ENCODE measurements at regions not wholly inside any gene's neighbourhood (a gene's known extent, or its start where the extent isn't known, plus 50 kb on each side); places are given as distances from the start of the nearest gene placed in this dataset.

- Histone ChIP-seq H3K27ac (peak overlapping the region in 1 of 4 donors; percentile 38), H3K4me1 (no peaks in the 10 kb centered on the region), H3K36me3 (replicated peaks in 1 of 2; ENCODE audit: insufficient read depth in 1 of 2, low read depth in 2 of 2) (no peaks in the 10 kb centered on the region), H3K4me3 (no peak overlapping the region), H3K27me3 (no peaks in the 10 kb centered on the region), H3K9me3 (no peaks in the 10 kb centered on the region)
- DNase-seq (no peak), ATAC-seq (no peak)
- intact Hi-C loops (cut with DNase I) = no loop called here
- 60 to 83% methylated on average over 10 to 12 of the region's 12 CpGs for WGBS, 2 donors
- no peak for TF ChIP-seq CTCF (IDR thresholded peaks at IDR 0.05)
- no peak for TF ChIP-seq POLR2A (IDR thresholded peaks at IDR 0.05)
Measured at GRCh38 chr1:25033030-25033827, 103.2 kb upstream of the RUNX3 start.

GRCh38 chr1:25031966-25032667 lies 102.0 kb upstream of the RUNX3 start:
- Histone ChIP-seq H3K27ac (no peak overlapping the region), H3K4me1 (no peaks in the 10 kb centered on the region), H3K4me3 (no peak overlapping the region), H3K9me3 (no peaks in the 10 kb centered on the region), H3K36me3 (replicated peaks in 1 of 2; ENCODE audit: insufficient read depth in 1 of 2, low read depth in 2 of 2) (no peaks in the 10 kb centered on the region), H3K27me3 (no peaks in the 10 kb centered on the region)
- TF ChIP-seq POLR2A (IDR thresholded peaks at IDR 0.05) (no peak), CTCF (IDR thresholded peaks at IDR 0.05) (no peak)
- WGBS, 2 donors = 52 to 53% methylated on average over 21 of the region's 21 CpGs
- intact Hi-C loops (cut with DNase I) = no loop called here
- peak; percentile 23 to 67 (median 60) for DNase-seq
- no peak for ATAC-seq

- no peak for TF ChIP-seq CTCF (IDR thresholded peaks at IDR 0.05)
- no peak for TF ChIP-seq POLR2A (IDR thresholded peaks at IDR 0.05)
- ATAC-seq (no peak), DNase-seq (no peak)
- Histone ChIP-seq H3K4me3 (no peak overlapping the region), H3K4me1 (no peaks in the 10 kb centered on the region), H3K9me3 (no peaks in the 10 kb centered on the region), H3K36me3 (replicated peaks in 1 of 2; ENCODE audit: insufficient read depth in 1 of 2, low read depth in 2 of 2) (no peaks in the 10 kb centered on the region), H3K27me3 (no peaks in the 10 kb centered on the region), H3K27ac (no peak overlapping the region)
- intact Hi-C loops (cut with DNase I) = no loop called here
- 48 to 54% methylated on average over 8 of the region's 8 CpGs for WGBS, 2 donors
Measured at GRCh38 chr1:25031601-25031965, 101.5 kb upstream of the RUNX3 start.

GRCh38 chr1:25030674-25031589 lies 100.9 kb upstream of the RUNX3 start:
- no peak for TF ChIP-seq CTCF (IDR thresholded peaks at IDR 0.05)
- no peak for TF ChIP-seq POLR2A (IDR thresholded peaks at IDR 0.05)
- H3K27ac ChIP-seq = no peak overlapping the region
- intact Hi-C loops (cut with DNase I) = no loop called here
- no peak overlapping the region for H3K4me3 ChIP-seq
- DNase-seq (no peak), ATAC-seq (no peak)
- no peaks in the 10 kb centered on the region for H3K4me1 ChIP-seq
- H3K36me3 ChIP-seq (replicated peaks in 1 of 2; ENCODE audit: insufficient read depth in 1 of 2, low read depth in 2 of 2) = no peaks in the 10 kb centered on the region
- H3K9me3 ChIP-seq = no peaks in the 10 kb centered on the region
- no peaks in the 10 kb centered on the region for H3K27me3 ChIP-seq
- WGBS, 2 donors = 52 to 65% methylated on average over 5 to 6 of the region's 6 CpGs
